Liver (tissue), 8 donors: ENCODE measurements at regions not wholly inside any gene's neighbourhood (a gene's known extent, or its start where the extent isn't known, plus 50 kb on each side); places are given as distances from the start of the nearest gene placed in this dataset.

ENCODE experiments used
- DNase-seq: peaks from one replicate; pipeline ENCODE4 v3.0.0-alpha.2; 2017; ENCODE audit warnings: low spot score
- H3K27ac ChIP-seq, 2 donors: one replicate each; pipeline ENCODE4 v1.7.0; 2013; ENCODE audit warnings: inconsistent platforms in 2 of 2, low read length in 2 of 2, control low read depth in 1 of 2, low read depth in 1 of 2, mild to moderate bottlenecking in 1 of 2
- H3K27me3 ChIP-seq, 4 donors: one replicate each; pipeline versions ENCODE4 v1.6.1 to v1.7.0; 2013; ENCODE audit warnings: low read length in 3 of 4, inconsistent platforms in 1 of 4, mild to moderate bottlenecking in 1 of 4, moderate library complexity in 1 of 4; ENCODE audit not compliant: control insufficient read depth in 4 of 4, insufficient read depth in 4 of 4
- H3K36me3 ChIP-seq, 4 donors: one replicate each; pipeline versions ENCODE4 v1.6.1 to v1.7.0; 2013; ENCODE audit warnings: low read length in 3 of 4, mild to moderate bottlenecking in 3 of 4, low read depth in 1 of 4, moderate library complexity in 1 of 4; ENCODE audit not compliant: control insufficient read depth in 4 of 4, insufficient read depth in 3 of 4
- H3K4me1 ChIP-seq, 4 donors: one replicate each; pipeline versions ENCODE4 v1.6.1 to v1.7.0; 2013; ENCODE audit warnings: low read length in 3 of 4, mild to moderate bottlenecking in 3 of 4, moderate library complexity in 1 of 4; ENCODE audit not compliant: control insufficient read depth in 4 of 4, insufficient read depth in 4 of 4
- H3K4me3 ChIP-seq, 3 donors: one replicate each; pipeline versions ENCODE4 v1.6.1 to v1.7.0; 2013; ENCODE audit warnings: low read length in 3 of 3, control low read depth in 1 of 3, low read depth in 1 of 3, mild to moderate bottlenecking in 1 of 3
- H3K9ac ChIP-seq, 2 donors: one replicate each; pipeline ENCODE4 v1.7.0; 2013; ENCODE audit warnings: low read length in 2 of 2, mild to moderate bottlenecking in 2 of 2, moderate library complexity in 2 of 2, control low read depth in 1 of 2, low read depth in 1 of 2
- H3K9me3 ChIP-seq, 4 donors: one replicate each; pipeline versions ENCODE4 v1.6.1 to v1.7.0; 2013; ENCODE audit warnings: low read length in 3 of 4; ENCODE audit not compliant: control insufficient read depth in 4 of 4
- EGR1 ChIP-seq, 2 donors: IDR thresholded peaks; 2 replicates each; pipeline ENCODE4 v1.6.1; 2016 to 2018; ENCODE audit warnings: antibody characterized with exemption in 2 of 2, low read depth in 2 of 2
- FOXA1 ChIP-seq: IDR thresholded peaks from 2 replicates; pipeline ENCODE4 v1.6.1; 2016; ENCODE audit warnings: antibody characterized with exemption
- GABPA ChIP-seq, 2 donors: IDR thresholded peaks in 1 of 2; conservative IDR thresholded peaks in 1 of 2; 2 replicates each; pipeline ENCODE4 v1.6.1; 2016; ENCODE audit warnings: antibody characterized with exemption in 2 of 2, mild to moderate bottlenecking in 1 of 2, moderate library complexity in 1 of 2
- HNF4A ChIP-seq, 2 donors: conservative IDR thresholded peaks; 2 replicates each; pipeline ENCODE4 v1.6.1; 2016; ENCODE audit warnings: antibody characterized with exemption in 2 of 2, mild to moderate bottlenecking in 2 of 2
- HNF4G ChIP-seq: IDR thresholded peaks from 2 replicates; pipeline ENCODE4 v1.6.1; 2016; ENCODE audit warnings: antibody characterized with exemption
- JUND ChIP-seq, 2 donors: IDR thresholded peaks; 2 replicates each; pipeline ENCODE4 v1.6.1; 2016; ENCODE audit warnings: antibody characterized with exemption in 2 of 2
- NR2F2 ChIP-seq: IDR thresholded peaks from 2 replicates; pipeline ENCODE4 v1.6.1; 2016; ENCODE audit warnings: antibody characterized with exemption
- RAD21 ChIP-seq, 2 donors: IDR thresholded peaks; 2 replicates each; pipeline ENCODE4 v1.6.1; 2016; ENCODE audit warnings: antibody characterized with exemption in 2 of 2, mild to moderate bottlenecking in 2 of 2
- RXRA ChIP-seq, 2 donors: IDR thresholded peaks; 2 replicates each; pipeline ENCODE4 v1.6.1; 2017 to 2018; ENCODE audit warnings: antibody characterized with exemption in 2 of 2, mild to moderate bottlenecking in 1 of 2
- SP1 ChIP-seq: IDR thresholded peaks from 2 replicates; pipeline ENCODE4 v1.6.1; 2018; ENCODE audit warnings: antibody characterized with exemption, mild to moderate bottlenecking
- TAF1 ChIP-seq: conservative IDR thresholded peaks from 2 replicates; pipeline ENCODE4 v1.6.1; 2016; ENCODE audit warnings: antibody characterized with exemption, mild to moderate bottlenecking
- YY1 ChIP-seq: IDR thresholded peaks from 2 replicates; pipeline ENCODE4 v1.6.1; 2016; ENCODE audit warnings: antibody characterized with exemption, mild to moderate bottlenecking
- WGBS: extraction: QIAGEN DNeasy Blood & Tissue Kit; methylation state at CpG from one replicate; pipeline ENCODE4 v1.1.7; 2013; 5-methylcytosine and 5-hydroxymethylcytosine counted together
- TF ChIP-seq, protein P1 (sequence below): IDR thresholded peaks from 2 replicates; pipeline ENCODE4 v1.6.1; 2016; ENCODE audit warnings: antibody characterized with exemption
- TF ChIP-seq, protein P2 (sequence below): IDR thresholded peaks from 2 replicates; pipeline ENCODE4 v1.6.1; 2016; ENCODE audit warnings: antibody characterized with exemption, mild to moderate bottlenecking
- TF ChIP-seq, protein P3 (sequence below): IDR thresholded peaks from 2 replicates; pipeline ENCODE4 v1.6.1; 2016; ENCODE audit warnings: antibody characterized with exemption
- TF ChIP-seq, protein P4 (sequence below): fragments of 150-350 bp; IDR thresholded peaks from 2 replicates; pipeline ENCODE4 v1.5.1; 2017; ENCODE audit warnings: improper control_type of control experiment, low read depth, low read length; ENCODE audit not compliant: missing input control
- donor health status: healthy.
- donor health status: healthy.
- donor health status: healthy.
- donor health status: healthy.
- donor health status: healthy.

DNA sequence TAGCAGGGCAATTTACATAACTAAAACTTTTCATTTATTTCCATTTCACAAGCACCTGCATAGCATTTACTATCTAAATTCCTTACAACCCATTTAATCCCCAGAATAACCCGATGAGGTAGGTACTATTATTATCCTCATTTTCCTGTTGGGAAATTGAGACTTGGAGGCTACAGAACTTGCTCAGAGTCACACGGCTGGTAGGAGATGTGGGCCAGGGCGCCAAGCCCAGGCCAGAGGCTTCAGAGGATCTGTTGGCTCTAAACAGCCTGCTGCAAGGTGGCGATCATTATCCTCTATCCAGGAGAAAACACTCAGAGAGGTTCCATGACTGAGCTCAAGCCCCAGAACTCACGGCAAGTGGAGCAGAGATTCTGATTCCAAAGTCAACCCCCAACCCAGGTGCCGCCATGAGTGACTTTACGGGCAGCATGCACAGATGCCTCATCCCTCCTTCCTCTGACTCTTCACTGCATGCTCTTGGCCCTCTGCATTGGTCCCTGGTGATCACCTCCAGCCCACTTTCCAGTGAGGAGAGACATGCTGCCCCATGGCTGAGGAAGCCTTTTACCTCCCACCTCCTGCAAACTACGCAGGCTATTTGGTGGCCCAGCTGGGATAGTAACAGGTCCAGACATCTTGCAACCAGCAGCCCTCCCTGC is 168.4 kb upstream of the FSTL4 start:
- Histone ChIP-seq H3K9ac (no peak overlapping the region), H3K4me3 (no peak overlapping the region), H3K9me3 (no peaks in the 10 kb centered on the region), H3K27ac (no peak overlapping the region), H3K4me1 (no peaks in the 10 kb centered on the region), H3K36me3 (no peaks in the 10 kb centered on the region), H3K27me3 (no peaks in the 10 kb centered on the region)
- WGBS = 93% methylated on average over 8 of the region's 8 CpGs
- no peak for TF ChIP-seq JUND (IDR thresholded peaks at IDR 0.05)
- no peak for TF ChIP-seq SP1
- no peak for TF ChIP-seq RXRA (IDR thresholded peaks at IDR 0.05)
- TF ChIP-seq NR2F2 = no peak
- TF ChIP-seq HNF4A (conservative IDR thresholded peaks at IDR 0.05) = no peak
- no peak for TF ChIP-seq RAD21 (IDR thresholded peaks at IDR 0.05)
- no peak for DNase-seq

DNA sequence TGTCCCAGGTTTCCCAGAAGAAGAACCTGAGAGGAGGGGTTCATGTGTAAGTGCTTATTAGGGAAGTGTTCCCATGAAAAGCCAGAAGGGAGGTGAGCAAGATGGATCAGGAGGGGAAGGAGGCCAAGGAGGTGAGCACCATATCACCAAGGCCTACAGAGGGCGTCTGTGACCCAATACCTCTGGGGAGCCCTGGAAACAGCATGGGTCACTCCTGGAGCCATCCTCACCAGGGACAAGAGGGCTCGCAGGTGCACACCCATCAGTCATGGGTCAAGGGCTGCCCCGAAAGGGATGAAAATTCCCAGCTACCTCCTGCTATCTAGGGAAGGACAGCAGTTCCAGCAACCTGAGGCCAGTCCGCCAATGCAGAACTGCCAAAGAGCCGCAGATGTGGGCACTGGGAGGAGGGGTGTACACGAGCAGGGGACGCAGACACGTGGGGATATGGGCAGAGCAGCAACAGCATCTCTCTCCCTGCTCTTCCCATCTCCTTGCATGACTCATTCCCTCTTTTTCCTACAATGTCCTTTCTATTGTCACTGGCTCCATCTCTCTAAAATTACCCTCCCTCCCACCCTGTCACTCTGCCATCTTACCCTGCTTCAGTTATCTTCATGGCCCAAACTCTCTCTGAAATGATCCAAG is 167.6 kb upstream of the FSTL4 start:
- no peak for DNase-seq
- WGBS = 77% methylated on average over 8 of the region's 8 CpGs
- TF ChIP-seq, protein P1, sequence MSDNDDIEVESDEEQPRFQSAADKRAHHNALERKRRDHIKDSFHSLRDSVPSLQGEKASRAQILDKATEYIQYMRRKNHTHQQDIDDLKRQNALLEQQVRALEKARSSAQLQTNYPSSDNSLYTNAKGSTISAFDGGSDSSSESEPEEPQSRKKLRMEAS = no peak
- no peak for TF ChIP-seq RXRA (IDR thresholded peaks at IDR 0.05)
- no peak for TF ChIP-seq YY1
- no peak for TF ChIP-seq FOXA1
- TF ChIP-seq, protein P2, sequence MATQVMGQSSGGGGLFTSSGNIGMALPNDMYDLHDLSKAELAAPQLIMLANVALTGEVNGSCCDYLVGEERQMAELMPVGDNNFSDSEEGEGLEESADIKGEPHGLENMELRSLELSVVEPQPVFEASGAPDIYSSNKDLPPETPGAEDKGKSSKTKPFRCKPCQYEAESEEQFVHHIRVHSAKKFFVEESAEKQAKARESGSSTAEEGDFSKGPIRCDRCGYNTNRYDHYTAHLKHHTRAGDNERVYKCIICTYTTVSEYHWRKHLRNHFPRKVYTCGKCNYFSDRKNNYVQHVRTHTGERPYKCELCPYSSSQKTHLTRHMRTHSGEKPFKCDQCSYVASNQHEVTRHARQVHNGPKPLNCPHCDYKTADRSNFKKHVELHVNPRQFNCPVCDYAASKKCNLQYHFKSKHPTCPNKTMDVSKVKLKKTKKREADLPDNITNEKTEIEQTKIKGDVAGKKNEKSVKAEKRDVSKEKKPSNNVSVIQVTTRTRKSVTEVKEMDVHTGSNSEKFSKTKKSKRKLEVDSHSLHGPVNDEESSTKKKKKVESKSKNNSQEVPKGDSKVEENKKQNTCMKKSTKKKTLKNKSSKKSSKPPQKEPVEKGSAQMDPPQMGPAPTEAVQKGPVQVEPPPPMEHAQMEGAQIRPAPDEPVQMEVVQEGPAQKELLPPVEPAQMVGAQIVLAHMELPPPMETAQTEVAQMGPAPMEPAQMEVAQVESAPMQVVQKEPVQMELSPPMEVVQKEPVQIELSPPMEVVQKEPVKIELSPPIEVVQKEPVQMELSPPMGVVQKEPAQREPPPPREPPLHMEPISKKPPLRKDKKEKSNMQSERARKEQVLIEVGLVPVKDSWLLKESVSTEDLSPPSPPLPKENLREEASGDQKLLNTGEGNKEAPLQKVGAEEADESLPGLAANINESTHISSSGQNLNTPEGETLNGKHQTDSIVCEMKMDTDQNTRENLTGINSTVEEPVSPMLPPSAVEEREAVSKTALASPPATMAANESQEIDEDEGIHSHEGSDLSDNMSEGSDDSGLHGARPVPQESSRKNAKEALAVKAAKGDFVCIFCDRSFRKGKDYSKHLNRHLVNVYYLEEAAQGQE = no peak
- TF ChIP-seq GABPA (IDR thresholded peaks at IDR 0.05 in 1 of 2, conservative IDR thresholded peaks at IDR 0.05 in 1 of 2) = no peak
- TF ChIP-seq RAD21 (IDR thresholded peaks at IDR 0.05) = no peak
- Histone ChIP-seq H3K36me3 (no peaks in the 10 kb centered on the region), H3K4me1 (no peaks in the 10 kb centered on the region), H3K27ac (no peak overlapping the region), H3K27me3 (no peaks in the 10 kb centered on the region), H3K9me3 (no peaks in the 10 kb centered on the region), H3K4me3 (no peak overlapping the region), H3K9ac (no peak overlapping the region)

DNA sequence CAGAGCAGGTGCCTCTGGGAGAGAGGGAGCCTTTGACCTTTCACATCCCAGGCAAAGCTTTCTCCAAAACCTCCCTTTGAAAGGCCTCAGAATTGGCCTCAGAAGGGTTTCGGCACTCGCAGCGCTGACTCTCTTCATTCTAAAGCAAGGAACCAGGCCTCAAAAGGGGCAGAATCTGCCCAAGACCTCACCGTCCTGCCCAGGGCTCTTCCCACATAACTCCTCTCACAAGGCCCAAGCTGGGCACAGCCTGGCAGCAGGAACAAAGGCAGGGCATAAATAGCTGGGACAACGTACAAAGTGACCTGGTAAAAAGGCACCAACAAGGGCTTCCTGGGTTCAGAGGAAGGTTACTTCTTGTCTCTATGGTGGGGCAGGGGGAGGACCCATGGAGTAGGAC is 166.3 kb upstream of the FSTL4 start:
- H3K4me3 ChIP-seq = no peak overlapping the region
- WGBS = 73% methylated on average over 5 of the region's 5 CpGs
- H3K27me3 ChIP-seq = no peaks in the 10 kb centered on the region
- H3K27ac ChIP-seq = no peak overlapping the region
- no peaks in the 10 kb centered on the region for H3K9me3 ChIP-seq
- H3K36me3 ChIP-seq = no peaks in the 10 kb centered on the region
- no peak overlapping the region for H3K9ac ChIP-seq
- no peaks in the 10 kb centered on the region for H3K4me1 ChIP-seq
- DNase-seq = no peak
- TF ChIP-seq HNF4A (conservative IDR thresholded peaks at IDR 0.05) = no peak
- no peak for TF ChIP-seq HNF4G
- no peak for TF ChIP-seq RAD21 (IDR thresholded peaks at IDR 0.05)
- TF ChIP-seq RXRA (IDR thresholded peaks at IDR 0.05) = no peak
- no peak for TF ChIP-seq JUND (IDR thresholded peaks at IDR 0.05)
- TF ChIP-seq, protein P3, sequence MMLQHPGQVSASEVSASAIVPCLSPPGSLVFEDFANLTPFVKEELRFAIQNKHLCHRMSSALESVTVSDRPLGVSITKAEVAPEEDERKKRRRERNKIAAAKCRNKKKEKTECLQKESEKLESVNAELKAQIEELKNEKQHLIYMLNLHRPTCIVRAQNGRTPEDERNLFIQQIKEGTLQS = no peak
- TF ChIP-seq GABPA (IDR thresholded peaks at IDR 0.05 in 1 of 2, conservative IDR thresholded peaks at IDR 0.05 in 1 of 2) = no peak
- no peak for TF ChIP-seq YY1
- TF ChIP-seq, protein P1 = no peak
- no peak for TF ChIP-seq EGR1 (IDR thresholded peaks at IDR 0.05; ENCODE audit: low read depth in 2 of 2)
- no peak for TF ChIP-seq TAF1
- TF ChIP-seq, protein P2 = no peak
- TF ChIP-seq, protein P4, sequence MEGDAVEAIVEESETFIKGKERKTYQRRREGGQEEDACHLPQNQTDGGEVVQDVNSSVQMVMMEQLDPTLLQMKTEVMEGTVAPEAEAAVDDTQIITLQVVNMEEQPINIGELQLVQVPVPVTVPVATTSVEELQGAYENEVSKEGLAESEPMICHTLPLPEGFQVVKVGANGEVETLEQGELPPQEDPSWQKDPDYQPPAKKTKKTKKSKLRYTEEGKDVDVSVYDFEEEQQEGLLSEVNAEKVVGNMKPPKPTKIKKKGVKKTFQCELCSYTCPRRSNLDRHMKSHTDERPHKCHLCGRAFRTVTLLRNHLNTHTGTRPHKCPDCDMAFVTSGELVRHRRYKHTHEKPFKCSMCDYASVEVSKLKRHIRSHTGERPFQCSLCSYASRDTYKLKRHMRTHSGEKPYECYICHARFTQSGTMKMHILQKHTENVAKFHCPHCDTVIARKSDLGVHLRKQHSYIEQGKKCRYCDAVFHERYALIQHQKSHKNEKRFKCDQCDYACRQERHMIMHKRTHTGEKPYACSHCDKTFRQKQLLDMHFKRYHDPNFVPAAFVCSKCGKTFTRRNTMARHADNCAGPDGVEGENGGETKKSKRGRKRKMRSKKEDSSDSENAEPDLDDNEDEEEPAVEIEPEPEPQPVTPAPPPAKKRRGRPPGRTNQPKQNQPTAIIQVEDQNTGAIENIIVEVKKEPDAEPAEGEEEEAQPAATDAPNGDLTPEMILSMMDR = no peak
